Gastrocnemius medialis (tissue), 4 donors: ENCODE measurements at regions not wholly inside any gene's neighbourhood (a gene's known extent, or its start where the extent isn't known, plus 50 kb on each side); places are given as distances from the start of the nearest gene placed in this dataset.

Source experiments
- POLR2A ChIP-seq, 2 donors: fragments of 450-650 bp; IDR thresholded peaks; one replicate each; pipeline ENCODE4 v1.6.1; 2017; ENCODE audit warnings: antibody characterized with exemption in 2 of 2, mild to moderate bottlenecking in 2 of 2, moderate library complexity in 2 of 2
- TF ChIP-seq, protein P1 (sequence below), 5 experiments: fragments of 450-650 bp in 3 of 5; fragments of 200-600 bp in 2 of 5; sonication (generic) in 2 of 5; IDR thresholded peaks in 4 of 5; conservative IDR thresholded peaks in 1 of 5; 1 replicate in 4 of 5; 2 replicates in 1 of 5; pipeline ENCODE4 v1.5.1; 2016 to 2019; ENCODE audit warnings: antibody characterized with exemption in 5 of 5, mild to moderate bottlenecking in 3 of 5, moderate library complexity in 3 of 5

DNA sequence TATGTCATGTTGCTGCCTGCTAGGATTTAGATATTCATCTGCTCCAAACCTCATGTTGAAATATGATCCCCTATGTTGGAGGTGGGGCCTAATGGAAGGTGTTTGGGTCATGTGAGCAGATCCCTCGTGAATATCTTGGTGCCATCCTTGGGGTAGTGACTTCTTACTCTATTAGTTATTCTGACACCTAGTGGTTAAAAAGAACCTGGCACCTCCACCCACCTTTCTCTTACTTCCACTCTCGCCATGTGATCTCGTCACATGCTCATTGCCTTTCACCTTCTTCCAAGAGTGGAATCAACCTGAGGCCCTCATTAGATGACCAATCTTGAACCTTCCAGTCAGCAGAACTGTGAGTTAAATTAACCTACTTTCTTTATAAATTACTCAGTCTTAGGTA lies 549.4 kb upstream of the SYNCRIP start:
- TF ChIP-seq, protein P1, sequence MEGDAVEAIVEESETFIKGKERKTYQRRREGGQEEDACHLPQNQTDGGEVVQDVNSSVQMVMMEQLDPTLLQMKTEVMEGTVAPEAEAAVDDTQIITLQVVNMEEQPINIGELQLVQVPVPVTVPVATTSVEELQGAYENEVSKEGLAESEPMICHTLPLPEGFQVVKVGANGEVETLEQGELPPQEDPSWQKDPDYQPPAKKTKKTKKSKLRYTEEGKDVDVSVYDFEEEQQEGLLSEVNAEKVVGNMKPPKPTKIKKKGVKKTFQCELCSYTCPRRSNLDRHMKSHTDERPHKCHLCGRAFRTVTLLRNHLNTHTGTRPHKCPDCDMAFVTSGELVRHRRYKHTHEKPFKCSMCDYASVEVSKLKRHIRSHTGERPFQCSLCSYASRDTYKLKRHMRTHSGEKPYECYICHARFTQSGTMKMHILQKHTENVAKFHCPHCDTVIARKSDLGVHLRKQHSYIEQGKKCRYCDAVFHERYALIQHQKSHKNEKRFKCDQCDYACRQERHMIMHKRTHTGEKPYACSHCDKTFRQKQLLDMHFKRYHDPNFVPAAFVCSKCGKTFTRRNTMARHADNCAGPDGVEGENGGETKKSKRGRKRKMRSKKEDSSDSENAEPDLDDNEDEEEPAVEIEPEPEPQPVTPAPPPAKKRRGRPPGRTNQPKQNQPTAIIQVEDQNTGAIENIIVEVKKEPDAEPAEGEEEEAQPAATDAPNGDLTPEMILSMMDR (IDR thresholded peaks at IDR 0.05 in 4 of 5, conservative IDR thresholded peaks at IDR 0.05 in 1 of 5) = peak in 1 of 5 experiments; percentile 17
- no peak for TF ChIP-seq POLR2A (IDR thresholded peaks at IDR 0.05)
